MG63 (cell line): ENCODE measurements at regions not wholly inside any gene's neighbourhood (a gene's known extent, or its start where the extent isn't known, plus 50 kb on each side); places are given as distances from the start of the nearest gene placed in this dataset.
"Not testable (repeated sequence)": the region's sequence is repeated elsewhere in the genome, so short reads cannot be mapped to it uniquely, and the experiment has no call there.

ENCODE experiments used
- DNase-seq: peaks from one replicate; pipeline ENCODE4 v3.0.0-alpha.2; 2020
- H3K27me3 ChIP-seq: fragments of 250-450 bp; sonication (Bioruptor Pico); 2 replicates; pipeline ENCODE4 v1.5.1; 2020; ENCODE audit warnings: mild to moderate bottlenecking, moderate library complexity
- H3K36me3 ChIP-seq: fragments of 250-450 bp; sonication (Bioruptor Pico); 2 replicates; pipeline ENCODE4 v1.5.1; 2020; ENCODE audit warnings: mild to moderate bottlenecking, moderate library complexity
- H3K4me3 ChIP-seq: fragments of 250-450 bp; sonication (Bioruptor Pico); 2 replicates; pipeline ENCODE4 v1.5.1; 2020; ENCODE audit warnings: mild to moderate bottlenecking, moderate library complexity
- H3K9me3 ChIP-seq: fragments of 250-450 bp; sonication (Bioruptor Pico); 2 replicates; pipeline ENCODE4 v1.5.1; 2020; ENCODE audit warnings: mild to moderate bottlenecking, moderate library complexity

DNA sequence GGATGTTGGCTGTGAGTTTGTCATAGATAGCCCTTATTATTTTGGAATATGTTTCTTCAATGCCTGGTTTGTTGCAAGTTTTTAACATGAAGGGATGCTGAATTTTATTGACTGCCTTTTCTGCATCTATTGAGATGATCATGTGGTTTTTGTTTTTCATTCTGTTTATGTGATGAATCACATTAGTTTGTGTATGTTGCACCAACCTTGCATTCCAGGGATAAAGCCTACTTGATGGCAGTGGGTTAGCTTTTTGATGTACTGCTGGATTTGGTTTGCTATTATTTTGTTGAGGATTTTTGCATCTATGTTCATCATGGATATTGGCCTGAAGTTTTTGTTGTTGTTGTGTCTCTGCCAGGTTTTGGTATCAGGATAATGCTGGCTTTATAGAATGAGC, 225.6 kb downstream of the PCSK1 start:
- peaks cover 40% of the 10 kb centered on the region for H3K9me3 ChIP-seq
- H3K27me3 ChIP-seq = no peaks in the 10 kb centered on the region
- H3K4me3 ChIP-seq = no peak overlapping the region
- H3K36me3 ChIP-seq = peaks cover 24% of the 10 kb centered on the region
- no peak for DNase-seq

DNA sequence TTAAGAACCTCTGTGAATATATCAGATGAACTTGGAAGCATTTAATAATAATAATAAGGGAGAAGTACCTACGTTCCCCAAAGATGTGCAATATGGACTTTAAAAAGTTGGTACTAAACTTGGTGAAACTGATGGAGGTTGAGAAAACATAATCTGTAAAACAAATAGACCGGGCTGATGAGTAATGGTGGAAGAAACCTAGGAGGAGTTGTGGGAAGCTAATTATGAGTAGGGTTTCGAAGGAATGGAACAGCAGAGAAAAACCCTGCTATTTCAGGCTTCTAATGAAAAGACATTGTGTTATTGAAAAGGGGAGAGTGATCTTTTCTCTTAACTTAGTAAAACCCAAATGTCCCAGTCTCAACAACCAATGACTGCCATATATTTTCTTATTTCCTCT, 229.3 kb downstream of the PCSK1 start:
- peaks cover 11% of the 10 kb centered on the region for H3K36me3 ChIP-seq
- no peak for DNase-seq
- H3K27me3 ChIP-seq = no peaks in the 10 kb centered on the region
- no peak overlapping the region for H3K4me3 ChIP-seq
- H3K9me3 ChIP-seq = peaks cover 28% of the 10 kb centered on the region

DNA sequence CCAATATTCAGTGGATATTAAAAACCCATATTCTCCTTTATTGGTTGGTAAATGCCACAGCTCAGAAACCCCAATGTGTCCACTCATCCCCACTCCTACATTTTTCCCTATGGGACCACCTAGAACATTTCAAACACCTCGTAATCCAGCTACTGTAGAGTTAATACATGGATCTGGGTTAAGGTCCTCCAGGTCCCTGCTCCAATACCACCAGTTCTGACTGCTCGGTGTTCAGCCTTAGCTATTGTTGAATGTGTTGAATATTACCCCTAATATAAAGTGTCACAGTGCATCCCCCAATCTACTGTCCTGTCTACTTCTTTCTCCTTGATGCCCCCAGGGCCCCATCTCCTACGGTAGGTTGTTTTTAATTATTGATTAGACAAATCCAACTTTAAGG, 231.5 kb downstream of the PCSK1 start:
- DNase-seq = no peak
- H3K4me3 ChIP-seq = no peak overlapping the region
- H3K9me3 ChIP-seq = peaks cover 5% of the 10 kb centered on the region
- H3K27me3 ChIP-seq = no peaks in the 10 kb centered on the region
- H3K36me3 ChIP-seq = no peaks in the 10 kb centered on the region

DNA sequence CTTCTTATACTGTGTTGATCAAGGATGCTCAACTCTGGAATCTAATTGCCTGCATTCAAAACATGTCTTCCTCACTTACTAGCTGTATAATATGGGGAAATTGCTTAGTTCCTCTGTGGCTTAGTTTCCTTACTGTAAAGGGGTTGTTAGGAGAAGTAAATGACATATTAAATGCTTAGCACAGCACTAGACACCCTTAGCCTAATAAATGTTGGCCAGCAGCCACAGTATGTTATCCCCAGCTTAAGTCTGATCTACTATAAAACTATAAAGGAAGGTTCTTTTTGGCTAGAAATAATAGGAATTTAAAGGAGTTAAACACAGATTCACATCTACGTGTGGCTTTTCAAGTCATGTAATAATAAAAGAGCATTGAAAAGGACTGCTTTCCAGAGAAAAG, 232.4 kb downstream of the PCSK1 start:
- Histone ChIP-seq H3K36me3 (no peaks in the 10 kb centered on the region), H3K27me3 (no peaks in the 10 kb centered on the region), H3K9me3 (no peaks in the 10 kb centered on the region; the same call in 1 of the 2 replicates), H3K4me3 (no peak overlapping the region)
- no peak for DNase-seq

DNA sequence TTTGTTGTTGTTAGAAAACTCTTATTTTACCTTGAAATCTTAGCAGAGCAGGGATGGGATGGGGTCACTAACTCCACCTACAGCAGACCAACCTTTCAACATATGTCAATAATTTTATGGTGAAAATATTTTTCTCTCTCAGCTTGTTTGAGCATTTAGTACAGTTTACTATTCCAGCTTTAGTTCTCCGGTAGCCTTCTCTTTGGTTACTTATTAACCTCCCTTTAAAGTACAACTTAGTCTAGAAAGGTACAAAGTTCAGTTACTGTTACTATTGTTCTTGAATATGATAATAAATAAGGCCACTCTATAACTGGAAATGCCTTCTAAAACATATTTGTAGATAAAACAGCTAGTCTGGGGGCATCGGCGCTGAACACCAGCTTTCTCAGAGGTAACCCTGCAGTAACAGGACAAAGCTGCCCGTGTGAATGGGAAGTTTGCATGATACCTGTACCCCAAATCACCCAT, 233.3 kb downstream of the PCSK1 start:
- Histone ChIP-seq H3K27me3 (no peaks in the 10 kb centered on the region), H3K36me3 (no peaks in the 10 kb centered on the region), H3K9me3 (no peaks in the 10 kb centered on the region; the same call in 1 of the 2 replicates), H3K4me3 (no peak overlapping the region)
- no peak for DNase-seq

DNA sequence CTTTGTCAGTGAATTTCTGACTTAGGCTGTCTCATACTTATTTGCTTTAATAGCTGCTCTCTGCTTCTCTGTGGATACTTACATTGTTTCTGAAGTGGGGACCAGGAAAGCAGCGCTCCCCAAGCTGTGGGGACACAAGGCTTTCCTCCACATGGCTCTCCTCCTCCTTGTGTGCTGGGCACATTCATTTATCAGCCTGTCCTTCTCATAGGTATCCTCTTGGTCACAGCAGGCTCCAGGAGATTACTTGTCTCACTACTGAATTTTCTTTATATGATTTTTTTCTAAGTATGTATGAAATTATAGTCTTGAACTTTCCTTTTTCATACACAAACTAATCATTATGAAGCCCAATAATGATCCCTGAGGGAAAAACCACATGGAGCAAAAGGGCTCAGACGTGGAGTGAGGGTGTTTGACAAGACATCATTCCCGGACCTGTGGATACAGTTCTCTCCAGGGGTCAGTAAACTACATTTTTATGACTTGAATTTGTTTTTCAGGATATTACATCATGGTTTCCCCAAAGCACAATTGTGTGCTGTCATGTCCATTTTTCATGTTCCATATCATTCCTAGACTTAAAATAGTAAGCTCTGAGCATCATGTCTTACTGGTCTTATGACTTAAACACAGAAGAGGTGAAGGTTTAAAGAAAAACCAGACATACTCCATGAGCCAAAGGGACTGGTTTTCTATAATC, 234.5 kb downstream of the PCSK1 start:
- Histone ChIP-seq H3K27me3 (no peaks in the 10 kb centered on the region), H3K4me3 (no peak overlapping the region), H3K9me3 (no peaks in the 10 kb centered on the region; the same call in 1 of the 2 replicates), H3K36me3 (no peaks in the 10 kb centered on the region)
- DNase-seq = no peak

DNA sequence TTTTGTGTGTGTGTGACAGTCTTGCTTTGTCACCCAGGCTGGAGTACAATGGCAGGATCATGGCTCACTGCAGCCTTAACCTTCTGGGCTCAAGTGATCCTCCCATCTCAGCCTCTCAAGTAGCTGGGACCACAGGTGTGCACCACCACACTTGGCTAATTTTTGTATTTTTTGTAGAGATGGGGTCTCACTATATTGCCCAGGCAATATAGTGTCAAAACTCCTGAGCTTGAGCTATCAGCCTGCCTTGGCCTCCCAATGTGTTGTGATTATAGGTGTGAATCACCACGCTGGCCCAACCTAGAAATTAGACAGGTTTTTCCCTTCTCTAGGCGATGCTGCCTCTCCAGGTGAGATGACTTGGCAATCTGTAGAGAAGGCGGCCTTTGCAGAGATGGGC, 235.3 kb downstream of the PCSK1 start:
- not testable (repeated sequence) for H3K27me3 ChIP-seq, H3K36me3 ChIP-seq, H3K9me3 ChIP-seq, DNase-seq, H3K4me3 ChIP-seq

DNA sequence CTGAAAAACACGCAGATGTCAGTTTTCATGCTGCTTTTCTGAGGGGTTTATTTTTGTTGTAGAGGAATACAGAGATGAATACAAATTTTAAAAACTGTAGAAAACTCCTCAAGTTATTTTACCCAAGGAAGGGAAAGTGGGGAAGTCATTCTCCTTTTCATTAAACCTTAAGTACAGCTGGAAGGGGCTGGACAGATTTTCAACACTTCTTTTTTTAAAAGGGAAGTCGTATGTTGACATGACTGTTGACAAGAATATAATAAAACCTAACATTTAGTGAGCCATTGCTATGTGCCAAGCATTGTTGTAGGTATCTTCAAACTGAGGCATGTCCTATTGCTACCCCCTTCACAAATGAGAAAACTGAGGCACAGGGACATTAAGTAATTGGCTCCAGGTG, 235.7 kb upstream of the ELL2 start:
- no peak for DNase-seq
- H3K27me3 ChIP-seq = no peaks in the 10 kb centered on the region
- H3K9me3 ChIP-seq = no peaks in the 10 kb centered on the region

DNA sequence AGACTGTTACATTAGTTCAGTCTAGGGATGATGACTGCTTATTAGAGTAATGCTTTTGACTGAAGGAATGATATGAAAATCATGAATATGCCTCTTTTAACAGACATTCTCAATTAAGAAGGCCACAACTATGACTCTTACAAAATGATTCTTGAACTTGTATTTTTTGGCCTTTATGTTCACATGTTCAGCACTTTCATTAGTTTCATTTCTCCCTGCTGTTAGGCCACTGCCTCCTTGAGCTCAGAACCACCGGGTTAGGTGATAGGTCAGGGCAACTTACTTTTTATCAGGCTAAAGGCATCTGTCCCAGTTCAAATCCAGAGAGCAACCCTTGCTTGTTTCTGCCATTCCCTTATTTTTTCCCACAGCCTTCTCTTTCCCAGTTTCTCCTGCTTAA, 235.2 kb upstream of the ELL2 start:
- Histone ChIP-seq H3K36me3 (no peaks in the 10 kb centered on the region), H3K9me3 (no peaks in the 10 kb centered on the region), H3K4me3 (no peak overlapping the region), H3K27me3 (no peaks in the 10 kb centered on the region)
- DNase-seq = no peak

More for the DNA sequence above, 235.7 kb upstream of the ELL2 start:
- H3K4me3 ChIP-seq = no peak overlapping the region
- no peaks in the 10 kb centered on the region for H3K36me3 ChIP-seq

DNA sequence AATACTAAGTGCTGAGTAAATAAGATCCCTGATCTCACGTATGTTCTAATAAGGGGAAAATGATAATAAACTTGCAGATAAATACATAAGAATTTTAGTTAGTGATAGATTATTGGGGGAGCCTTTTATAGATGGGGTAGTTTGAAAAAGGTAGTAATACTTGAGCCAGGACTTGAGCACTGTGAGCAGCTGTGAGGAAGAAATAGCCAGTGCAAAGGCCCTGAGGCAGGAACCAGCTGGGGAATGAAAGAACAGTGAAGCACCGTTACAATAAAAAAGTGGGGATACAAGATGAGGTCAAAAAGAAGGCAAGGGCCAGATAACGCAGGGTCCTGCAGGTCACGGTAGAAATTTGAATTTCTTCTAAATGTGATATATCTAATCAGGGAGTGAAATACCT, 234.8 kb upstream of the ELL2 start:
- no peak for DNase-seq
- Histone ChIP-seq H3K9me3 (no peaks in the 10 kb centered on the region), H3K4me3 (no peak overlapping the region), H3K36me3 (no peaks in the 10 kb centered on the region), H3K27me3 (no peaks in the 10 kb centered on the region)

DNA sequence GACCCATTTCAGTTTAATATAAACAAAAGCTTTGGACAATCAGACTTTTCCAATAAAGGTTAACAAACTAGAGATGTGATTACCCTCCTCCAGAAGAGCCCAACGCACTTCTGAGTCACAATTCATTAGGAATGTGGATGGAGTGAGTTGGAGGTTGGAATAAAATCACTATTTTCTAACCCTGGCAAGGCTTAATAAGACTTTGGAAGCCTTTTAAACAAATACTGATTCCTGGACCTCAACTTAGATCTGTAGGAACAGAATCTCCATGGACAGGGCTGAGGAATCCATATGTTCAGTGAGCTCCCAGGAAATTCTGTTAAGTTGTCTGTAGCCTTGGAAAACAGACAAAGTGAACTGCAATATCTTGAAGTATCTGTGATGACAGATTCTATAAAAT, 233.5 kb upstream of the ELL2 start:
- Histone ChIP-seq H3K4me3 (no peak overlapping the region), H3K9me3 (no peaks in the 10 kb centered on the region), H3K36me3 (no peaks in the 10 kb centered on the region), H3K27me3 (no peaks in the 10 kb centered on the region)
- DNase-seq = peak; percentile 56

DNA sequence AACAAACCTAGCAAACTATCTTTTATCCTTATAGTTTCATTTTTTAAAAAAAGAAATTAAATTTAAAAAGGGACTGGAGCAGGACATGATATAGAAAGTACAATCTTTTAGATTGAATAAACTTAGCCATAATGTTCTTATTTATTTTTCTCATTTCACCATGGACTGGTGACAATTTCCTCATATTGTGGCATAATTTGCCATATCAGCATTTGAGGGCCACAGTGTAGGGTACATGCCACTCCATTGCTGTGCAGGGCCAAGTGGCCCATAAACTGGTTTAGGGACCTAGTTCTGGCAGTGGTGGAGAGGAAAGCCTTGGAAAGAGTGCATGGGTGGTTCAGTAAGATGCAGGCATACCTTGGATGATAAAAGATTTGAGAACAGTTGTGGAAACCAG, 232.9 kb upstream of the ELL2 start:
- Histone ChIP-seq H3K4me3 (no peak overlapping the region), H3K36me3 (no peaks in the 10 kb centered on the region), H3K27me3 (no peaks in the 10 kb centered on the region), H3K9me3 (no peaks in the 10 kb centered on the region)
- no peak for DNase-seq

DNA sequence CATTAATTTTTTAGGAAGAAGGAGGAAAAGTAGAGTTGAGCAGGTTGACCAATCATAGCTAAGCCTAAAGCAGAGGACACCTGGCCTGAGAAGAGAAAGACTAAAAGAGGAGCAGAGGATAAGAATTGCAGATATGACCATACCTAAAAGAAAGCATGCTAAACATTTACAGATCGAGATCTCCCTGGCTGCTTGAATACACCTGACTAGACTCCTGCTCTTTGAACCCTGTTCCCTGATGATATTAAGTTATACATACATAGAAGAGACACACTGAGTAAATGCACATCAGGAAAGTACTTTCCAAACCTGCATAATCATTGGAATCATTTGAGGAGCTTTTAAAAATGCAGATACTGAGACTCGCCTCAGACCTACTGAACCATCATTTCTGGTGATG, 232.3 kb upstream of the ELL2 start:
- H3K9me3 ChIP-seq = no peaks in the 10 kb centered on the region
- DNase-seq = no peak
- H3K36me3 ChIP-seq = no peaks in the 10 kb centered on the region

DNA sequence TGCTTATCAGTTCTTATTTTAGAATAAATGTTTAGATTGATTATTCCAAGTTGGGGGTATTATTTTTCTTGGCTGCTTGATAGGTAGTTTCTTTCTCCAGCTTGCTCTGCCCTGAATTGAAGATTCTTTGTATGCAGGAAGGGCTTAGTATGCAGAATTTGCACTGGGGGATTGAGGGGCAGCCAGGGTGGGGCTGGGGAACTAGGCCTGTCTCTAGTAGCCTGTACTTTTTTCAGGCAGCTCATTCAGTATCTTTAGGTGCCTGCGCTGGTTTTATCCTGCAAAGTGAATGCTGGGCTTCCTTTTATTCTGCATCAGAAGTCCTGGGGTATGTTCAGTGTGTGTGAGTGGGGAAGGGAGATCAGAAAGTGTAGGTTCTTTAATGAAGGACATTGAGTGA, 228.3 kb upstream of the ELL2 start:
- no peaks in the 10 kb centered on the region for H3K27me3 ChIP-seq
- no peak overlapping the region for H3K4me3 ChIP-seq
- H3K9me3 ChIP-seq = peaks cover 12% of the 10 kb centered on the region
- DNase-seq = no peak
- H3K36me3 ChIP-seq = no peaks in the 10 kb centered on the region

More for the DNA sequence above, 232.3 kb upstream of the ELL2 start:
- Histone ChIP-seq H3K4me3 (no peak overlapping the region), H3K27me3 (no peaks in the 10 kb centered on the region)

DNA sequence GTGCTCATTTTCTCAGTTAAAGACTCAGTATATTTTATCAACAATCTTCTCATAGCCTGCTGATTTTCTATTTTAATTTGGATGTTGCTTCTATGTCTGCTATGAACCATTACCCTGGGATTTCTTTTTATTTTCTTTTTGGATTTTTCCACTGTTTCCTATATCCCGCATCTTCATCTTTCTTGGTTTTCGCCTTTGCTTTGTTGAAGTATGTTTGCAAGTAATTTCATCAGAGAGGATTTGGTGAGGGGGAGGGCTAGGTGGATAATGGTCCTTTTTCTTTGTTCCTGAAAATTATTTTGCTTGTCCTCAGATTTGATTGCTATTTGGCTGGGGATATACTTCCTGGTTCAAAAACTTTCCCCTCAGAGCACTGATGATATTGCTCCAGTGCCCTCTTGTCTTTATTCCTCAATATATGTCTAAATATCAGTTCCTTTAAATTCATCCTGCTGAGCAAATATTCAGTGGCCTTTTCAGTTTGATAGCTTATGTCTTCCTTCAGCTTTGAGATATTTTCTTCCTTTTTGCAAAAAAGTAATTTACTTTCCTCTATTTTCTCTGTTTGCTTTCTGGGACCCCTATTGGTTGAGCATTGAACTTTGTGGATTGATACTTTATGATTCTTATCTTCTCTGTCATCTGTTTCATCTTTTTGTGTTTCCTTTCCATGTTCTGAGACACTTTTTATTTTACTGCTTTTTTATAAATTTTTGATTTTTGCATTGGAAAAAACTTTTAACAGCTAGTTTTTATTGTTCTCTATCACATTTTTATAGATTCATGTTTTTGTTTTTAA, 227.6 kb upstream of the ELL2 start:
- H3K9me3 ChIP-seq = peaks cover 12% of the 10 kb centered on the region
- H3K36me3 ChIP-seq = no peaks in the 10 kb centered on the region
- no peak for DNase-seq
- H3K27me3 ChIP-seq = no peaks in the 10 kb centered on the region
- H3K4me3 ChIP-seq = no peak overlapping the region

DNA sequence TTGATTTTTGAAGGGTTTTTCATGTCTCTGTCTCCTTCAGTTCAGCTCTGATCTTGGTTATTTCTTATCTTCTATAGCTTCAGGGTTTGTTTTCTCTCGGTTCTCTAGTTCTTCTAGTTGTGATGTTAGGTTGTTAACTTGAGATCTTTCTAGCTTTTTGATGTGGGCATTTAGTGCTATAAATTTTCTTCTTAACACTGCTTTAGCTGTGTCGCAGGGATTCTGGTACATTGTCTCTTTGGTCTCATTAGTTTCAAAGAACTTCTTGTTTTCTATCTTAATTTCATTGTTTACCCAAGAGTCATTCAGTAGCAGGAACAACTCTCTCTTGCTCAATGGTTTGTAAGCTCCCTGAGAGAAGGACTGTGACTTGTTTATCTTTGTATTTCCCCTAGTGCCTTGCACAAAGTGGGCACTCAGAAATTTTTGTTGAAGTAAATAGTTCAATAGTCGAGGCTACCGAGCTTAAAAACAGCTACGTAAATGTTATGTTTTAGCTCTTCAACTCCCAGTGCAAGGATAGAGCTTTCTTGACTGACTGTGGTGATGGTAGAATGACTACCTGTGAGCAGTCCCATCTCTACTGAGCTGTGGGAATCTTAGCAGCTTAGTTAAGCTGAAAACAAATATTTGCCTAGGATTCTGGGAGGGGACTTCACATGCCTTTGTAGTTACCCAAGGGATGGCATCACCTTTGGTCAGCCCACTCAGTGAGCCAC, 225.8 kb upstream of the ELL2 start:
- Histone ChIP-seq H3K36me3 (no peaks in the 10 kb centered on the region), H3K27me3 (no peaks in the 10 kb centered on the region), H3K9me3 (peaks cover 12% of the 10 kb centered on the region), H3K4me3 (no peak overlapping the region)
- DNase-seq = no peak

DNA sequence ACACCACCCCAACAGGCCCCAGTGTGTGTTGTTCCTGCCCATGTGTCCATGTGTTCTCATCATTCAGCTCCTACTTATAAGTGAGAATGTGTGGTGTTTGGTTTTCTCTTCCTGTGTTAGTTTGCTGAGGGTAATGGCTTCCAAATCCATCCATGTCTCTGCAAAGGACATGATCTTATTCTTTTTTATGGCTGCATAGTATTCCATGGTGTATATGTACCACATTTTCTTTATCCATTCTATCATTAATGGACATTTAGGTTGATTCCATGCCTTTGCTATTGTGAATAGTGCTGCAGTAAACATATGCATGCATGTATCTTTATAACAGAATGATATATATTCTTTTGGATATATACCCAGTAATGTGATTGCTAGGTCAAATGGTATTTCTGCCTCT, 222.9 kb upstream of the ELL2 start:
- not testable (repeated sequence) for H3K27me3 ChIP-seq, H3K36me3 ChIP-seq, DNase-seq, H3K4me3 ChIP-seq
- peaks cover 12% of the 10 kb centered on the region for H3K9me3 ChIP-seq
